Esophagus muscularis mucosa (tissue), 3 donors: ENCODE measurements at regions not wholly inside any gene's neighbourhood (a gene's known extent, or its start where the extent isn't known, plus 50 kb on each side); places are given as distances from the start of the nearest gene placed in this dataset.

Source experiments
- POLR2A ChIP-seq: fragments of 450-650 bp; IDR thresholded peaks from one replicate; pipeline ENCODE4 v1.6.1; 2017; ENCODE audit warnings: antibody characterized with exemption, moderate library complexity, mild to moderate bottlenecking, low read depth
- POLR2AphosphoS5 ChIP-seq, 2 donors: sonication (generic); formaldehyde crosslinking; IDR thresholded peaks; one replicate each; pipeline ENCODE4 v1.6.1; 2017; ENCODE audit warnings: antibody characterized with exemption in 2 of 2
- TF ChIP-seq, protein P1 (sequence below), 3 experiments: fragments of 200-600 bp in 2 of 3; fragments of 450-650 bp in 1 of 3; sonication (generic) in 2 of 3; IDR thresholded peaks; one replicate each; pipeline ENCODE4 v1.5.1; 2017 to 2019; ENCODE audit warnings: antibody characterized with exemption in 3 of 3, mild to moderate bottlenecking in 2 of 3, moderate library complexity in 1 of 3

DNA sequence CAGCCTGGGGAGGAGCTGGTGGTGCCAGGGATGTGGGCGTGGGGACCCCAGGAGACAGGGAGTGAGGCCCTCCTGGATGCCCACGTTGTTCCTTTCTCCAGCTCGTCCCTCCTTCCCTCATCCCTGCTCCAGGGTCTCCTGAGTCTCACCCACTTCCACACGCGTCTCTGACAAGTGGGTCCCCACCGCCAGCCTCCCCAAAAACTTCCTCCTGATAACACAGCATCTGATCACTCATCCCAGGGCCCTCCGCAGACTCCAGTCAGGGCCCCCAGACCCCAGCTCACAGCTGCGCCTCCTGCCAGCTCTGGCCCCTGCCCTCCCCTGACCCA lies 60.6 kb upstream of the INPP5A start:
- TF ChIP-seq POLR2AphosphoS5 (IDR thresholded peaks at IDR 0.05) (no peak), POLR2A (no peak)
- TF ChIP-seq, protein P1, sequence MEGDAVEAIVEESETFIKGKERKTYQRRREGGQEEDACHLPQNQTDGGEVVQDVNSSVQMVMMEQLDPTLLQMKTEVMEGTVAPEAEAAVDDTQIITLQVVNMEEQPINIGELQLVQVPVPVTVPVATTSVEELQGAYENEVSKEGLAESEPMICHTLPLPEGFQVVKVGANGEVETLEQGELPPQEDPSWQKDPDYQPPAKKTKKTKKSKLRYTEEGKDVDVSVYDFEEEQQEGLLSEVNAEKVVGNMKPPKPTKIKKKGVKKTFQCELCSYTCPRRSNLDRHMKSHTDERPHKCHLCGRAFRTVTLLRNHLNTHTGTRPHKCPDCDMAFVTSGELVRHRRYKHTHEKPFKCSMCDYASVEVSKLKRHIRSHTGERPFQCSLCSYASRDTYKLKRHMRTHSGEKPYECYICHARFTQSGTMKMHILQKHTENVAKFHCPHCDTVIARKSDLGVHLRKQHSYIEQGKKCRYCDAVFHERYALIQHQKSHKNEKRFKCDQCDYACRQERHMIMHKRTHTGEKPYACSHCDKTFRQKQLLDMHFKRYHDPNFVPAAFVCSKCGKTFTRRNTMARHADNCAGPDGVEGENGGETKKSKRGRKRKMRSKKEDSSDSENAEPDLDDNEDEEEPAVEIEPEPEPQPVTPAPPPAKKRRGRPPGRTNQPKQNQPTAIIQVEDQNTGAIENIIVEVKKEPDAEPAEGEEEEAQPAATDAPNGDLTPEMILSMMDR (IDR thresholded peaks at IDR 0.05), result no peak
